Heart left ventricle (tissue), 16 donors: ENCODE measurements at regions not wholly inside any gene's neighbourhood (a gene's known extent, or its start where the extent isn't known, plus 50 kb on each side); places are given as distances from the start of the nearest gene placed in this dataset.
A peak's percentile ranks its signal among the peaks of the same experiment; 100 is the strongest.

Experiments used
- ATAC-seq, 4 donors: fragments of 200-7000 bp; cut with Tn5 transposase; one replicate each; pipeline ENCODE4 v1.9.1; 2020 to 2022; ENCODE audit warnings: moderate library complexity in 4 of 4, mild to moderate bottlenecking in 3 of 4, moderate number of reproducible peaks in 1 of 4
- DNase-seq, 5 donors: peaks; one replicate each; pipeline ENCODE4 v3.0.0-alpha.2; 2020
- H3K27ac ChIP-seq, 12 donors: fragments of 200-600 bp; sonication (generic) in 4 of 12; one replicate each; pipeline versions ENCODE4 v1.5.0 to v1.8.0; 2016 to 2022; ENCODE audit warnings: mild to moderate bottlenecking in 2 of 12
- H3K27me3 ChIP-seq, 9 donors: fragments of 200-600 bp; sonication (generic) in 2 of 9; one replicate each; pipeline versions ENCODE4 v1.5.1 to v1.8.0; 2016 to 2022; ENCODE audit warnings: mild to moderate bottlenecking in 3 of 9
- H3K36me3 ChIP-seq, 9 donors: fragments of 200-600 bp; sonication (generic) in 2 of 9; one replicate each; pipeline versions ENCODE4 v1.5.0 to v1.8.0; 2018 to 2022; ENCODE audit warnings: mild to moderate bottlenecking in 2 of 9
- H3K4me1 ChIP-seq, 12 donors: fragments of 200-600 bp; sonication (generic) in 4 of 12; one replicate each; pipeline versions ENCODE4 v1.5.0 to v1.8.0; 2016 to 2022; ENCODE audit warnings: mild to moderate bottlenecking in 3 of 12
- H3K4me3 ChIP-seq, 12 donors: fragments of 200-600 bp; sonication (generic) in 4 of 12; one replicate each; pipeline versions ENCODE4 v1.5.0 to v1.8.0; 2017 to 2022; ENCODE audit warnings: mild to moderate bottlenecking in 9 of 12, moderate library complexity in 4 of 12
- H3K9me3 ChIP-seq, 12 donors: fragments of 200-600 bp; sonication (generic) in 4 of 12; one replicate each; pipeline versions ENCODE4 v1.5.0 to v1.8.0; 2016 to 2022; ENCODE audit warnings: mild to moderate bottlenecking in 1 of 12
- POLR2A ChIP-seq, 2 donors: fragments of 450-650 bp; IDR thresholded peaks; one replicate each; pipeline ENCODE4 v1.6.1; 2017; ENCODE audit warnings: antibody characterized with exemption in 2 of 2, mild to moderate bottlenecking in 2 of 2, moderate library complexity in 2 of 2
- WGBS, 4 donors: extraction: QIAGEN DNeasy Blood & Tissue Kit in 2 of 4; methylation state at CpG; one replicate each; pipeline versions ENCODE4 v1.1.5 to v1.1.7; 2013 to 2018; 5-methylcytosine and 5-hydroxymethylcytosine counted together
- intact Hi-C, 10 donors: fragments of 100-400 bp; cut with DNase I; formaldehyde crosslinking; loops; one replicate each; pipeline versions ENCODE4 v1.11.1 to v1.14.2; 2022
- TF ChIP-seq, protein P1 (sequence below), 12 donors: fragments of 200-600 bp; sonication (generic) in 4 of 12; IDR thresholded peaks; one replicate each; pipeline versions ENCODE4 v1.5.0 to v1.8.0; 2018 to 2022; ENCODE audit warnings: antibody characterized with exemption in 12 of 12, mild to moderate bottlenecking in 5 of 12
- donor health status: ischemic (EF 13 %, LVEDD 7.1; RV severe dilation, severe dysfunction).
- donor health status: healthy with polysubstance abuse.
- donor health status: DM: no; HTN: yes; CAD: no.
- donor health status: DM: no; HTN: no; CAD: no.
- donor health status: ischemic (EF 25% LVEDD 6.9; RV normal size, moderate dysfunction).
- donor health status: ischemic (EF 25% LVEDD 5.7; RV mildly dilated, moderate dysfunction).
- donor health status: healthy.
- donor health status: DM: yes; HTN: yes; CAD: no.
- donor health status: ischemic (EF 35%, LVEDD 5.7; RV mildly dilated, moderate dysfunction).
- donor health status: nonischemic (EF 11% LVEDD 7.7; RV severe dilation, severe dysfunction).
- donor health status: DM: yes; HTN: yes; CAD: no.
- donor health status: PGD.
- donor health status: ischemic (EF 29% LVEDD 5.4; RV normal size, mild dysfunction).
- donor health status: nonischemic (EF 23%, LVEDD 6.1; RV moderate dilation, normal function).

DNA sequence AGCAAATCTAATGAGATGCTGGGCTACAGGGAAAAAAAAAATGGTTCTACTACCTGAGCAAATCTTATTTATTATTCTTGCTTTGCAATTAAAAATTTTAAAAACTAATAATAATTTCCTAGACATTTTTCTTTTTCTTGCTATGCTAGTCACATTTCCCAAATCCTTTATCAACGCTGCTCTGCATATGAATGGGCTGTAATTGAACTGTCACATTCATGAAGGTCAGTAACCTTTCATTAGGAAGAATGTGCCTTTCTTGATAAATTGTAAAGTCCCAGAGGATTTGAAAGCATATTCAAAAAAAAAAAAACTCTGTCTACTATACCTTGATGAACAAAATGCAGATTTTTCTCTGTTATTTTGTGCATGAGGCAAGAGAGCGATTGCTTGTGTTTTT is 538.7 kb upstream of the ID4 start:
- H3K27me3 ChIP-seq = no peaks in the 10 kb centered on the region
- no peaks in the 10 kb centered on the region for H3K9me3 ChIP-seq
- H3K4me3 ChIP-seq = no peak overlapping the region
- DNase-seq (no peak), ATAC-seq (no peak)
- intact Hi-C loops = no loop called here
- WGBS, 4 donors = 82 to 87% (median 85%) methylated on average over 2 of the region's 2 CpGs
- H3K4me1 ChIP-seq = no peaks in the 10 kb centered on the region
- no peak for TF ChIP-seq POLR2A (IDR thresholded peaks at IDR 0.05)
- TF ChIP-seq, protein P1, sequence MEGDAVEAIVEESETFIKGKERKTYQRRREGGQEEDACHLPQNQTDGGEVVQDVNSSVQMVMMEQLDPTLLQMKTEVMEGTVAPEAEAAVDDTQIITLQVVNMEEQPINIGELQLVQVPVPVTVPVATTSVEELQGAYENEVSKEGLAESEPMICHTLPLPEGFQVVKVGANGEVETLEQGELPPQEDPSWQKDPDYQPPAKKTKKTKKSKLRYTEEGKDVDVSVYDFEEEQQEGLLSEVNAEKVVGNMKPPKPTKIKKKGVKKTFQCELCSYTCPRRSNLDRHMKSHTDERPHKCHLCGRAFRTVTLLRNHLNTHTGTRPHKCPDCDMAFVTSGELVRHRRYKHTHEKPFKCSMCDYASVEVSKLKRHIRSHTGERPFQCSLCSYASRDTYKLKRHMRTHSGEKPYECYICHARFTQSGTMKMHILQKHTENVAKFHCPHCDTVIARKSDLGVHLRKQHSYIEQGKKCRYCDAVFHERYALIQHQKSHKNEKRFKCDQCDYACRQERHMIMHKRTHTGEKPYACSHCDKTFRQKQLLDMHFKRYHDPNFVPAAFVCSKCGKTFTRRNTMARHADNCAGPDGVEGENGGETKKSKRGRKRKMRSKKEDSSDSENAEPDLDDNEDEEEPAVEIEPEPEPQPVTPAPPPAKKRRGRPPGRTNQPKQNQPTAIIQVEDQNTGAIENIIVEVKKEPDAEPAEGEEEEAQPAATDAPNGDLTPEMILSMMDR (IDR thresholded peaks at IDR 0.05) = no peak
- no peak overlapping the region for H3K27ac ChIP-seq
- H3K36me3 ChIP-seq = no peaks in the 10 kb centered on the region

DNA sequence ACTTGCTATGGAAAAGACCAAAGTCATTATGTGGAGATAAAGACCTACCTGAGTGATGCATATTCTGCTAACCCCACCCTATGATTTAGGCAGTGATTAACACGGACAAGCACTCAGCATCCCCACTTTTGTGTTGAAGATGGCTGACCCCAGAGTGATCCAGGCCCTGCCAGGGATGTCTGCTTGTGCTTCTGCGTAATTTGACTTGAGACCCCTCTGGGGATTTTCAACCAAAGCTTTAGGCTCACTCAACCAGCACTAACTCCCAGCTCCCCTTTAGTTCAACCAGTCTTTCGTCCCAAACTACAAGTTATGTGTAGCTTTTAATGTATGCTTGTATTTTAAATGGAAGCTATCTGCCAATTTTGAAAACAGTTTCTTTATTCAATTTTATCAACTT is 538.0 kb upstream of the ID4 start:
- H3K4me1 ChIP-seq = no peaks in the 10 kb centered on the region
- H3K9me3 ChIP-seq = no peaks in the 10 kb centered on the region
- H3K36me3 ChIP-seq = no peaks in the 10 kb centered on the region
- 74 to 82% (median 75%) methylated on average over 3 of the region's 3 CpGs for WGBS, 4 donors
- H3K4me3 ChIP-seq = no peak overlapping the region
- DNase-seq (no peak), ATAC-seq (no peak)
- no peaks in the 10 kb centered on the region for H3K27me3 ChIP-seq
- TF ChIP-seq POLR2A (IDR thresholded peaks at IDR 0.05) = no peak
- TF ChIP-seq, protein P1 (IDR thresholded peaks at IDR 0.05) = no peak
- H3K27ac ChIP-seq = no peak overlapping the region
- intact Hi-C loops = no loop called here

DNA sequence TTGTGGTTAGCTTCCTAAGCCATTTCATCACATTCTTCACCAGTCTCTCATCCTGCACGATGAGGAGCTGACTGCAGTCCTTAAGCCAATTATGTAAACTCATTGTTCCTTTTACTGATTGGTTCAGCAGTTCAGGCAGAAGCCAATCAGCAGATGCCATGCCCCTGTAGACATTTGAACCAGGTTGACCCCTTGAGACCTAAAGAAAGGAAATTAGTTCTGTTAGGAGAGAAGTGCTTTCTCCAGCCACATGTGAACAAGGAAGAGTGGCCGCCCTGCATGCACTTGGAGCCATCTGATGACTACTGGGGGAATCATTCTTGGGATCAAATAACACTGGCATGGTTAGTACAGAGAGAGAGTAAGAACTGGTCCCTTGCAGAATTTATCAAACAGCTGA is 535.2 kb upstream of the ID4 start:
- no peak for TF ChIP-seq POLR2A (IDR thresholded peaks at IDR 0.05)
- TF ChIP-seq, protein P1 (IDR thresholded peaks at IDR 0.05) = no peak
- H3K36me3 ChIP-seq = no peaks in the 10 kb centered on the region
- no peak for ATAC-seq
- H3K4me3 ChIP-seq = no peak overlapping the region
- intact Hi-C loops = no loop called here
- no peaks in the 10 kb centered on the region for H3K4me1 ChIP-seq
- H3K27ac ChIP-seq = no peak overlapping the region
- H3K27me3 ChIP-seq = no peaks in the 10 kb centered on the region
- DNase-seq = no peak
- no peaks in the 10 kb centered on the region for H3K9me3 ChIP-seq
- 41 to 68% (median 56%) methylated on average over 2 of the region's 2 CpGs for WGBS, 4 donors

DNA sequence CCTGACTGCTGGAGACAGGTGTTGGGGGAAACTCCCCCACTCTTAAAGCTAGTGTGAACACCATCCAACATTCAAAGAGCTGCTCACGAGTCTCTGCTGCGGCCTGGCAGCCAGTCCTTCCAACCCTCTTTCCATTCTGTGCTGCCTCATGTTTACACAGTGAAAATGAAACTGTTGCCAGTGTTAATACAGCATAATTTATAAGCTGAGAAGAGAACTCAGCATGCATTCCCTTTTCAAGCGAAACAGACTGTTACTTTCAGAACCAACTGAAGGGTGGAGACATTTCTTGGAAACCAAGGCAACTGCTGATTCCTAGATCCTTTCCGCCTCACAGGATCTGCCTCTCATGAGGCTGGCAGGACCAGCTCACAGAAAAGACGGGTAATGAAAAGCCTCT is 533.8 kb upstream of the ID4 start:
- Histone ChIP-seq H3K27ac (peak overlapping the region in 1 of 12 donors; percentile 49), H3K4me3 (no peak overlapping the region), H3K4me1 (no peaks in the 10 kb centered on the region), H3K36me3 (no peaks in the 10 kb centered on the region), H3K27me3 (no peaks in the 10 kb centered on the region), H3K9me3 (no peaks in the 10 kb centered on the region)
- WGBS, 4 donors = 75 to 85% (median 81%) methylated on average over 5 of the region's 5 CpGs
- intact Hi-C loops = no loop called here
- ATAC-seq (no peak), DNase-seq (no peak)
- TF ChIP-seq, protein P1 (IDR thresholded peaks at IDR 0.05) = no peak
- no peak for TF ChIP-seq POLR2A (IDR thresholded peaks at IDR 0.05)
